SK-N-SH (cell line): ENCODE measurements at regions not wholly inside any gene's neighbourhood (a gene's known extent, or its start where the extent isn't known, plus 50 kb on each side); places are given as distances from the start of the nearest gene placed in this dataset.

Source experiments
- CTCF ChIA-PET: fragments of 300-600, 350-600 bp; formaldehyde crosslinking; extraction: SDS; loops from one replicate; lab custom pipeline; 2021; lab: Yijun Ruan, JAX
- POLR2A ChIA-PET: fragments of 350-600 bp; sonication (Branson Sonifier 250); formaldehyde crosslinking; extraction: SDS; loops from one replicate; lab custom pipeline; 2020; ENCODE audit warnings: antibody characterized with exemption, inconsistent platforms; lab: Yijun Ruan, JAX
- DNase-seq: peaks from one replicate; pipeline ENCODE4 v3.0.0; 2012
- H2AFZ ChIP-seq: fragments of 200-600 bp; sonication (generic); 2 replicates; pipeline ENCODE4 v1.8.1; 2016; ENCODE audit warnings: antibody characterized with exemption, mild to moderate bottlenecking, low read depth
- H3F3A ChIP-seq: fragments of 200-600 bp; sonication (generic); replicated peaks from 2 replicates; pipeline ENCODE3; 2016; ENCODE audit warnings: antibody characterized with exemption, mild to moderate bottlenecking; ENCODE audit not compliant: insufficient read depth
- H3K27ac ChIP-seq, 2 experiments: fragments of 200-500 bp in 1 of 2; fragments of 200-600 bp in 1 of 2; sonication (Bioruptor generic) in 1 of 2; sonication (generic), shearing (Covaris generic) in 1 of 2; 2 replicates each; pipeline versions ENCODE4 v1.5.1 to v1.6.1; 2014 to 2016; ENCODE audit warnings: low read depth in 2 of 2, inconsistent platforms in 1 of 2, low read length in 1 of 2, mild to moderate bottlenecking in 1 of 2, mixed read lengths in 1 of 2
- H3K27me3 ChIP-seq: fragments of 200-600 bp; sonication (generic), shearing (Covaris generic); 2 replicates; pipeline ENCODE4 v1.6.1; 2016; ENCODE audit warnings: mixed run types; ENCODE audit not compliant: insufficient read depth
- H3K36me3 ChIP-seq, 2 experiments: fragments of 200-500 bp in 1 of 2; fragments of 200-600 bp in 1 of 2; sonication (Bioruptor generic) in 1 of 2; sonication (generic) in 1 of 2; replicated peaks in 1 of 2; 2 replicates each; pipeline versions ENCODE3 to v1.5.1; 2014 to 2016; ENCODE audit warnings: low read length in 1 of 2, mild to moderate bottlenecking in 1 of 2; ENCODE audit not compliant: insufficient read depth in 2 of 2, control insufficient read depth in 1 of 2
- H3K4me1 ChIP-seq, 2 experiments: fragments of 200-500 bp in 1 of 2; fragments of 200-600 bp in 1 of 2; sonication (Bioruptor generic) in 1 of 2; sonication (generic), shearing (Covaris generic) in 1 of 2; 2 replicates each; pipeline versions ENCODE4 v1.5.1 to v1.6.1; 2014 to 2016; ENCODE audit warnings: low read depth in 1 of 2, low read length in 1 of 2, mixed run types in 1 of 2; ENCODE audit not compliant: insufficient read depth in 2 of 2, control insufficient read depth in 1 of 2
- H3K4me2 ChIP-seq: fragments of 200-600 bp; sonication (generic), shearing (Covaris generic); 2 replicates; pipeline ENCODE4 v1.6.1; 2017; ENCODE audit warnings: mixed run types
- H3K4me3 ChIP-seq, 2 experiments: fragments of 200-500 bp in 1 of 2; fragments of 200-600 bp in 1 of 2; sonication (Bioruptor generic) in 1 of 2; sonication (generic), shearing (Covaris generic) in 1 of 2; 2 replicates each; pipeline versions ENCODE4 v1.5.1 to v1.8.1; 2014 to 2016; ENCODE audit warnings: low read depth in 2 of 2, inconsistent platforms in 1 of 2, low read length in 1 of 2, mild to moderate bottlenecking in 1 of 2, mixed read lengths in 1 of 2, moderate library complexity in 1 of 2
- H3K79me2 ChIP-seq: fragments of 200-600 bp; sonication (generic); 2 replicates; pipeline ENCODE4 v1.8.1; 2017; ENCODE audit warnings: mild to moderate bottlenecking; ENCODE audit not compliant: insufficient read depth
- H3K9ac ChIP-seq: fragments of 200-600 bp; sonication (generic); 2 replicates; pipeline ENCODE4 v1.6.1; 2017; ENCODE audit warnings: mixed run types
- H3K9me2 ChIP-seq: fragments of 200-600 bp; sonication (generic); 2 replicates; pipeline ENCODE4 v1.6.1; 2017; ENCODE audit warnings: mixed run types
- H3K9me3 ChIP-seq: fragments of 200-600 bp; sonication (generic); 2 replicates; pipeline ENCODE4 v1.6.1; 2017; ENCODE audit warnings: mixed run types, mild to moderate bottlenecking, moderate library complexity
- H4K20me1 ChIP-seq: fragments of 200-600 bp; sonication (generic); 2 replicates; pipeline ENCODE4 v1.6.1; 2017; ENCODE audit warnings: mild to moderate bottlenecking, mixed run types; ENCODE audit not compliant: insufficient read depth
- CHD2 ChIP-seq: fragments of 150-350 bp; IDR thresholded peaks from 2 replicates; pipeline ENCODE4 v1.6.1; 2018; ENCODE audit warnings: low read length; ENCODE audit not compliant: partially characterized antibody
- CTCF ChIP-seq: fragments of 200-600 bp; sonication (generic); IDR thresholded peaks from 2 replicates; pipeline ENCODE4 v1.6.1; 2017; ENCODE audit warnings: antibody characterized with exemption, mild to moderate bottlenecking, moderate library complexity
- EP300 ChIP-seq, 2 experiments: IDR thresholded peaks; 2 replicates each; pipeline versions ENCODE4 v1.4.0 to v1.6.1; 2012; ENCODE audit warnings: borderline replicate concordance in 1 of 2, low read depth in 1 of 2, low read length in 1 of 2
- FOSL2 ChIP-seq: IDR thresholded peaks from 2 replicates; pipeline ENCODE4 v1.4.0; 2012; ENCODE audit warnings: low read depth, mild to moderate bottlenecking, moderate library complexity, borderline replicate concordance
- FOXJ3 ChIP-seq: sonication (generic); formaldehyde crosslinking; IDR thresholded peaks from 2 replicates; pipeline ENCODE4 v1.5.1; 2020; ENCODE audit warnings: mild to moderate bottlenecking, missing genetic modification reagents
- FOXM1 ChIP-seq: IDR thresholded peaks from 2 replicates; pipeline ENCODE4 v1.4.0; 2012; ENCODE audit warnings: low read depth, mild to moderate bottlenecking
- NFIC ChIP-seq: IDR thresholded peaks from 2 replicates; pipeline ENCODE4 v1.4.0; 2012; ENCODE audit warnings: borderline replicate concordance
- NRF1 ChIP-seq: IDR thresholded peaks from 2 replicates; pipeline ENCODE4 v1.6.1; 2012; ENCODE audit warnings: low read depth, mild to moderate bottlenecking, low read length
- POLR2AphosphoS5 ChIP-seq: IDR thresholded peaks from 2 replicates; pipeline ENCODE4 v1.6.1; 2012; ENCODE audit warnings: low read depth, low read length
- RAD21 ChIP-seq: IDR thresholded peaks from 2 replicates; pipeline ENCODE4 v1.6.1; 2012; ENCODE audit warnings: mild to moderate bottlenecking, low read length
- RCOR1 ChIP-seq: fragments of 150-350 bp; IDR thresholded peaks from 2 replicates; pipeline ENCODE4 v1.6.1; 2017; ENCODE audit warnings: antibody characterized with exemption, low read length
- REST ChIP-seq: IDR thresholded peaks from 2 replicates; pipeline ENCODE4 v1.6.1; 2012; ENCODE audit warnings: mild to moderate bottlenecking, low read depth, low read length, moderate library complexity
- RFX5 ChIP-seq: IDR thresholded peaks from 2 replicates; pipeline ENCODE4 v1.6.1; 2012; ENCODE audit warnings: mild to moderate bottlenecking, improper control_type of control experiment, low read length
- RXRA ChIP-seq: IDR thresholded peaks from 2 replicates; pipeline ENCODE4 v1.4.0; 2012; ENCODE audit warnings: low read depth, mild to moderate bottlenecking, borderline replicate concordance
- SIN3A ChIP-seq: IDR thresholded peaks from 2 replicates; pipeline ENCODE4 v1.6.1; 2012; ENCODE audit warnings: low read depth, mild to moderate bottlenecking, low read length, moderate library complexity, borderline replicate concordance
- TAF1 ChIP-seq: IDR thresholded peaks from 2 replicates; pipeline ENCODE4 v1.6.1; 2012; ENCODE audit warnings: low read depth, mild to moderate bottlenecking, low read length, moderate library complexity, borderline replicate concordance
- TCF12 ChIP-seq: IDR thresholded peaks from 2 replicates; pipeline ENCODE4 v1.4.0; 2012
- TEAD4 ChIP-seq: IDR thresholded peaks from 2 replicates; pipeline ENCODE4 v1.4.0; 2012; ENCODE audit warnings: mild to moderate bottlenecking, borderline replicate concordance; ENCODE audit not compliant: insufficient read depth
- ZBTB33 ChIP-seq: IDR thresholded peaks from 2 replicates; pipeline ENCODE4 v1.4.0; 2012; ENCODE audit warnings: low read depth, borderline replicate concordance
- WGBS: methylation state at CpG from one replicate; pipeline ENCODE4 v1.1.6; 2017; ENCODE audit warnings: low lambda C conversion rate; 5-methylcytosine and 5-hydroxymethylcytosine counted together

GRCh38 chrX:46330513-46330912, 214.7 kb downstream of the ZNF674 start:
- Histone ChIP-seq H3K79me2 (peaks cover 4% of the 10 kb centered on the region; the same call in 1 of the 2 replicates), H3K9me2 (no peaks in the 10 kb centered on the region), H3F3A (peaks cover 12% of the 10 kb centered on the region), H4K20me1 (no peaks in the 10 kb centered on the region), H3K27ac (no peak overlapping the region), H3K9ac (no peak overlapping the region), H3K4me1 (peaks cover 0 to 19% of the 10 kb centered on the region in 2 experiments; a peak in 2 of 4 replicates), H3K36me3 (no peaks in the 10 kb centered on the region), H3K4me2 (no peak overlapping the region), H3K4me3 (no peak overlapping the region), H3K27me3 (no peaks in the 10 kb centered on the region), H2AFZ (0 out of 2 replicates have a peak overlapping the region, but pooled peaks have one; percentile 8), H3K9me3 (no peaks in the 10 kb centered on the region)
- ChIA-PET POLR2A (no interaction called here), CTCF (no interaction called here)
- DNase-seq: no peak
- TF ChIP-seq FOSL2 (no peak), RCOR1 (no peak), NFIC (no peak), EP300 (IDR thresholded peaks at IDR 0.05; ENCODE audit: borderline replicate concordance in 1 of 2, low read depth in 1 of 2, low read length in 1 of 2) (no peak), REST (no peak), CTCF (no peak), CHD2 (no peak), TAF1 (no peak), RXRA (no peak), POLR2AphosphoS5 (no peak), TEAD4 (no peak), RFX5 (no peak)
- WGBS: 22% methylated on average over 2 of the region's 2 CpGs

- Histone ChIP-seq H3K4me2 (peak overlapping the region; percentile 67; the same call in 1 of the 2 replicates), H3K36me3 (peaks cover 0 to 4% of the 10 kb centered on the region in 2 experiments), H3K9me2 (no peaks in the 10 kb centered on the region), H3K4me3 (no peak overlapping the region), H3K27me3 (no peaks in the 10 kb centered on the region), H2AFZ (no peak overlapping the region), H3K4me1 (peaks cover 0 to 33% of the 10 kb centered on the region in 2 experiments; a peak in 2 of 4 replicates), H3K9me3 (no peaks in the 10 kb centered on the region), H3K79me2 (peaks cover 12% of the 10 kb centered on the region; the same call in 1 of the 2 replicates), H4K20me1 (no peaks in the 10 kb centered on the region), H3K27ac (peak overlapping the region; percentile 28 to 88; a peak in 3 of 4 replicates), H3K9ac (peak overlapping the region; percentile 86), H3F3A (peaks cover 22% of the 10 kb centered on the region)
- 23% methylated on average over 1 of the region's 1 CpG for WGBS
- DNase-seq: no peak
- POLR2A ChIA-PET: no interaction called here
- CTCF ChIA-PET: no interaction called here
- TF ChIP-seq RAD21 (no peak), FOXJ3 (CRISPR knock-in tag) (no peak), SIN3A (no peak), NRF1 (no peak), TCF12 (no peak), ZBTB33 (no peak), FOXM1 (no peak)
These were observed 217.1 kb downstream of the ZNF674 start for GRCh38 chrX:46328133-46328532.
